NT2/D1 (cell line): ENCODE measurements at regions not wholly inside any gene's neighbourhood (a gene's known extent, or its start where the extent isn't known, plus 50 kb on each side); places are given as distances from the start of the nearest gene placed in this dataset.

Experiments
- YY1 ChIP-seq: IDR thresholded peaks from 2 replicates; pipeline ENCODE4 v1.6.1; 2011; ENCODE audit not compliant: insufficient read length, insufficient read depth
- ZNF274 ChIP-seq: IDR thresholded peaks from 2 replicates; pipeline ENCODE4 v1.6.1; 2011; ENCODE audit warnings: mild to moderate bottlenecking, low read depth, low read length

- TF ChIP-seq YY1, result no peak
- no peak for TF ChIP-seq ZNF274
Observed at GRCh38 chr10:4028027-4028471, 243.0 kb upstream of the KLF6 start.
